ENCODE measurements at regions not wholly inside any gene's neighbourhood (a gene's known extent, or its start where the extent isn't known, plus 50 kb on each side); places are given as distances from the start of the nearest gene placed in this dataset.
A peak's percentile ranks its signal among the peaks of the same experiment; 100 is the strongest.

DNA sequence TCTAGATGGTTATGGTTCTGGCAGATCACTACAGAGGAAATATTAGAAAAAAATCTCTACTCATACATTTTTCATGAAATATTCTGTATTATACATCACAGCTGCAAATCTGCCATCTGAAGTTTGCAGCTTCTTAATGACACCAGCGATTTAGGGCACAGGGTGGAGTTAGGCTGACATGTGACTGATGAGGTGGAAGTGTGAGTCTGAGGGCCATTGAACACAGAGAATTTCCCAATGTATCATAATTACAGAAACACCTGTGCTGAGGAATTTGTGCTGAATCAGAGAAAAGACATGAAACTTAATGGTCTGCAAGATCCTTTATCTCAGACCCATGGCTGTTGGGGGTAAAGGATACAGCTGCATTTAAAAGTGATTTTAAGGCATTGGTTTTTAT is 2025.6 kb upstream of the AGA start:
- no peaks in the 10 kb centered on the region for H3F3A ChIP-seq (ENCODE audit: insufficient read depth, low read length)
- H3K27me3 ChIP-seq (replicated peaks; ENCODE audit: insufficient read depth, low read length) = no peaks in the 10 kb centered on the region
- peak; percentile 68 for DNase-seq
- no peaks in the 10 kb centered on the region for H3K9me2 ChIP-seq (replicated peaks; ENCODE audit: insufficient read depth, low read length)
- TF ChIP-seq, protein P1, sequence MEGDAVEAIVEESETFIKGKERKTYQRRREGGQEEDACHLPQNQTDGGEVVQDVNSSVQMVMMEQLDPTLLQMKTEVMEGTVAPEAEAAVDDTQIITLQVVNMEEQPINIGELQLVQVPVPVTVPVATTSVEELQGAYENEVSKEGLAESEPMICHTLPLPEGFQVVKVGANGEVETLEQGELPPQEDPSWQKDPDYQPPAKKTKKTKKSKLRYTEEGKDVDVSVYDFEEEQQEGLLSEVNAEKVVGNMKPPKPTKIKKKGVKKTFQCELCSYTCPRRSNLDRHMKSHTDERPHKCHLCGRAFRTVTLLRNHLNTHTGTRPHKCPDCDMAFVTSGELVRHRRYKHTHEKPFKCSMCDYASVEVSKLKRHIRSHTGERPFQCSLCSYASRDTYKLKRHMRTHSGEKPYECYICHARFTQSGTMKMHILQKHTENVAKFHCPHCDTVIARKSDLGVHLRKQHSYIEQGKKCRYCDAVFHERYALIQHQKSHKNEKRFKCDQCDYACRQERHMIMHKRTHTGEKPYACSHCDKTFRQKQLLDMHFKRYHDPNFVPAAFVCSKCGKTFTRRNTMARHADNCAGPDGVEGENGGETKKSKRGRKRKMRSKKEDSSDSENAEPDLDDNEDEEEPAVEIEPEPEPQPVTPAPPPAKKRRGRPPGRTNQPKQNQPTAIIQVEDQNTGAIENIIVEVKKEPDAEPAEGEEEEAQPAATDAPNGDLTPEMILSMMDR (IDR thresholded peaks at IDR 0.05; ENCODE audit: low read length) = no peak
- TF ChIP-seq EZH2 (optimal IDR thresholded peaks at IDR 0.05; ENCODE audit: low read depth, low read length) (no peak), EZH2phosphoT487 (IDR thresholded peaks at IDR 0.05; ENCODE audit: low read length) (no peak)
- H3K79me2 ChIP-seq (ENCODE audit: low read length) = no peaks in the 10 kb centered on the region
- H3K9me3 ChIP-seq (replicated peaks; ENCODE audit: insufficient read depth, low read length) = no peaks in the 10 kb centered on the region
- no peak overlapping the region for H3K4me3 ChIP-seq (ENCODE audit: low read length)
- H3K9ac ChIP-seq (ENCODE audit: low read length) = no peak overlapping the region
- H2AFZ ChIP-seq (ENCODE audit: low read length) = no peak overlapping the region
- peak overlapping the region; percentile 6; the same call in 1 of the 2 replicates for H3K27ac ChIP-seq (ENCODE audit: low read length)
- H3K4me1 ChIP-seq (ENCODE audit: low read length) = peaks cover 34% of the 10 kb centered on the region
- no peaks in the 10 kb centered on the region for H4K20me1 ChIP-seq (ENCODE audit: insufficient read depth, low read length)
- H3K36me3 ChIP-seq (replicated peaks; ENCODE audit: insufficient read depth, low read length) = no peaks in the 10 kb centered on the region
- H3K4me2 ChIP-seq (ENCODE audit: low read depth, low read length) = peak overlapping the region; percentile 9; the same call in 1 of the 2 replicates

DNA sequence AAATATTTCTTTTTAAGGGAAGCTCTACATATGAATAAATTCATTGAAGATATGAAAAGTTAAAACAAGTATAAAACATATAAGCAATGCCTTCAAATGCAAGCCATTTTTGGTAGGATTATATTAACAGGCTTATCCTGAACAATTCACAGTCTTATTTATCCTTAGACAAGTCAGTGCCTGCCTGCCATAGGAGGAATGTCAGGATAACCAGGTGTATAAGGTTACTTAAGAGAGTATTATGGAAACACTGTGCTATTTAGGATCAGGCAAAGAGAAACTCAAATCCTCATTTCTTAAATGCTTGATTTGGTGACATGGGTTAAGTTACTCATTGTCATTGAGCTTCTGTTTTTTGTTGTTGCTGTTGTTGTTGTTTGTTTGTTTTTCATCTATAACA is 2029.9 kb upstream of the AGA start:
- TF ChIP-seq, protein P1 (IDR thresholded peaks at IDR 0.05; ENCODE audit: low read length) = no peak
- no peak for TF ChIP-seq EZH2phosphoT487 (IDR thresholded peaks at IDR 0.05; ENCODE audit: low read length)
- TF ChIP-seq EZH2 (optimal IDR thresholded peaks at IDR 0.05; ENCODE audit: low read depth, low read length) = no peak
- Histone ChIP-seq H2AFZ (ENCODE audit: low read length) (no peak overlapping the region), H3K4me1 (ENCODE audit: low read length) (peaks cover 13% of the 10 kb centered on the region), H4K20me1 (ENCODE audit: insufficient read depth, low read length) (no peaks in the 10 kb centered on the region), H3K9ac (ENCODE audit: low read length) (no peak overlapping the region), H3K9me3 (replicated peaks; ENCODE audit: insufficient read depth, low read length) (no peaks in the 10 kb centered on the region), H3K4me3 (ENCODE audit: low read length) (no peak overlapping the region), H3K79me2 (ENCODE audit: low read length) (no peaks in the 10 kb centered on the region), H3F3A (ENCODE audit: insufficient read depth, low read length) (no peaks in the 10 kb centered on the region), H3K27ac (ENCODE audit: low read length) (no peak overlapping the region), H3K36me3 (replicated peaks; ENCODE audit: insufficient read depth, low read length) (no peaks in the 10 kb centered on the region), H3K4me2 (ENCODE audit: low read depth, low read length) (no peak overlapping the region), H3K9me2 (replicated peaks; ENCODE audit: insufficient read depth, low read length) (no peaks in the 10 kb centered on the region), H3K27me3 (replicated peaks; ENCODE audit: insufficient read depth, low read length) (no peaks in the 10 kb centered on the region)
- no peak for DNase-seq

DNA sequence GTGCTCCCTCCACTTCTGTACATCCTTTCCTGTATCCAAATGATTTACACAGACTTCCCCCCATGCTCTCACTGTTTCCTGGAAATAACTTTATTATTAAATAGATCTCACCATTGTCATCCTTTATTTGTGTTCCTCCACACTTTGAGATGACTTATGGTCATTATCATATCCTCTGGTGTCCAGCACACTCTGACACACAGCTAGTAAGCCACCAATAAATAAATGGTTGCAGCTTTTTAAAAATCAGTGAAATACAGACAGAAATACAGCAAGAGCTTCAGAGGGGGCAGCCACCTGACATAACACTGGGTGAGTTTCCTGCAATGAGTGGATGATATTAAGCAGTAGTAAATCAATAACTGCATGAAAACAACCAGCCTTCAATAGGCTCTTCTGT is 2036.4 kb upstream of the AGA start:
- Histone ChIP-seq H3K9me2 (replicated peaks; ENCODE audit: insufficient read depth, low read length) (no peaks in the 10 kb centered on the region), H3K4me1 (ENCODE audit: low read length) (no peaks in the 10 kb centered on the region), H3K79me2 (ENCODE audit: low read length) (no peaks in the 10 kb centered on the region), H3K27me3 (replicated peaks; ENCODE audit: insufficient read depth, low read length) (no peaks in the 10 kb centered on the region), H4K20me1 (ENCODE audit: insufficient read depth, low read length) (no peaks in the 10 kb centered on the region), H2AFZ (ENCODE audit: low read length) (no peak overlapping the region), H3K9ac (ENCODE audit: low read length) (no peak overlapping the region), H3K9me3 (replicated peaks; ENCODE audit: insufficient read depth, low read length) (no peaks in the 10 kb centered on the region), H3K27ac (ENCODE audit: low read length) (no peak overlapping the region), H3K4me3 (ENCODE audit: low read length) (no peak overlapping the region), H3K4me2 (ENCODE audit: low read depth, low read length) (no peak overlapping the region), H3F3A (ENCODE audit: insufficient read depth, low read length) (no peaks in the 10 kb centered on the region), H3K36me3 (replicated peaks; ENCODE audit: insufficient read depth, low read length) (no peaks in the 10 kb centered on the region)
- TF ChIP-seq EZH2phosphoT487 (IDR thresholded peaks at IDR 0.05; ENCODE audit: low read length) (no peak), EZH2 (optimal IDR thresholded peaks at IDR 0.05; ENCODE audit: low read depth, low read length) (no peak)
- TF ChIP-seq, protein P1 (IDR thresholded peaks at IDR 0.05; ENCODE audit: low read length) = no peak
- no peak for DNase-seq

All from MM.1S (cell line).